DND-41 (cell line): ENCODE measurements at regions not wholly inside any gene's neighbourhood (a gene's known extent, or its start where the extent isn't known, plus 50 kb on each side); places are given as distances from the start of the nearest gene placed in this dataset.

Source experiments
- CTCF ChIP-seq: IDR thresholded peaks from 2 replicates; pipeline ENCODE4 v1.5.1; 2012; ENCODE audit warnings: borderline replicate concordance, low read length, moderate library complexity, mild to moderate bottlenecking; ENCODE audit not compliant: poor library complexity, severe bottlenecking; ENCODE audit errors: extremely low read depth
- EZH2 ChIP-seq: IDR thresholded peaks from 3 replicates; pipeline ENCODE4 v1.6.1; 2012; ENCODE audit warnings: borderline replicate concordance, low read depth, mild to moderate bottlenecking, moderate library complexity, low read length, inconsistent platforms; ENCODE audit not compliant: severe bottlenecking

GRCh38 chr7:63057265-63057664 is 941.4 kb upstream of the ZNF722 start:
- no peak for TF ChIP-seq EZH2
- no peak for TF ChIP-seq CTCF
